CD4-positive, alpha-beta T cell treated with Interleukin-12 subunit alpha and Interleukin-12 subunit beta, for 1 hour (primary cell): ENCODE measurements at regions not wholly inside any gene's neighbourhood (a gene's known extent, or its start where the extent isn't known, plus 50 kb on each side); places are given as distances from the start of the nearest gene placed in this dataset.

Experiments used
- DNase-seq: peaks from one replicate; pipeline ENCODE4 v3.0.0-alpha.2; 2020

- DNase-seq, result no peak
Measured at GRCh38 chr11:15779518-15779917, 576.8 kb downstream of the SOX6 start.

- DNase-seq, result no peak
Measured at GRCh38 chr11:15780382-15780781, 576.0 kb downstream of the SOX6 start.

GRCh38 chr11:15780837-15781236, 575.5 kb downstream of the SOX6 start:
- no peak for DNase-seq

GRCh38 chr11:15783619-15784018, 572.7 kb downstream of the SOX6 start:
- DNase-seq, result no peak

DNA sequence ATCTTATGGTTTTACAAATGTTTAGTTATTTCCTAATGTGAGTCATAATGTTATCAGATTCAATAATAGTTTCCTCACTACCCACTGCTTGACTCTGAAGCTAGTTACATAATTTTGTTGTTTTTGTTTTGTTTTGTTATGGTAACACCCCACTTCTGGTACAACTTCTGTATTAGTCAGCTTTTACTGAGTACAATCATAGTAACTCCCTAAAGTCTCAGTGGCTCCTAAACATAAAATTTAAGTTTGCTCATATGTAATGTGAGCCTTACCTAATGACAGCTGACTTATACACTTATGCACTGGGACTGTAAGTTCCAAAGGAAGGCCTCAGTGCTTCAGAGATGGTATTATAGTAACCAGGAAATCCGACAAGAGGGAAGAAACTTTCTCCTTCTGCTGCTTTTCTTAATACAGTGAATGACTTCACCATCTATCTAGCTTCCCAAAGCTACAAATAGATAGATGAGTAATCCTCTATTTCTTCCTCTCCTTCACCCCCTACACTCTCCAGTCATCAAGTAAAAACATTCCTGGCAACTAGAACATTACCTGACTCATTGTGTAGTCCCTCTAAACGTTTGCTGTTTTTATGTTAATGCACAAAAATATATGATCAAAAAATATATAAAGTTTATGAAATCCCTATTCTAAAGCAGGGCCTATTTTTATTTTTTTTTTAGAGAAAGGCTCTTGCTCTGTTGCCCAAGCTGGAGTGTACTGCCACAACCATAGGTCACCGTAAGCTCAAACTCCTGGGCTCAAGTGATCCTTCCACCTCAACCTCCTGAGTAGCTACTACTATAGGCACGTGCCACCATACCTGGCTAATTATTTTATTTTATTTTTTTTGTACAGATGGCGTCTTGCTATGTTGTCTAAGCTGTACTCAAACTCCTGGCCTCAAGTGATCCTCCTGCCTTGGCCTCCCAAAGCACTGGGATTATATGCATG, 563.0 kb downstream of the SOX6 start:
- DNase-seq, result no peak

GRCh38 chr11:15794361-15795150, 561.8 kb downstream of the SOX6 start:
- DNase-seq, result no peak

- no peak for DNase-seq
Measured at GRCh38 chr11:15795378-15795777, 561.0 kb downstream of the SOX6 start.

DNA sequence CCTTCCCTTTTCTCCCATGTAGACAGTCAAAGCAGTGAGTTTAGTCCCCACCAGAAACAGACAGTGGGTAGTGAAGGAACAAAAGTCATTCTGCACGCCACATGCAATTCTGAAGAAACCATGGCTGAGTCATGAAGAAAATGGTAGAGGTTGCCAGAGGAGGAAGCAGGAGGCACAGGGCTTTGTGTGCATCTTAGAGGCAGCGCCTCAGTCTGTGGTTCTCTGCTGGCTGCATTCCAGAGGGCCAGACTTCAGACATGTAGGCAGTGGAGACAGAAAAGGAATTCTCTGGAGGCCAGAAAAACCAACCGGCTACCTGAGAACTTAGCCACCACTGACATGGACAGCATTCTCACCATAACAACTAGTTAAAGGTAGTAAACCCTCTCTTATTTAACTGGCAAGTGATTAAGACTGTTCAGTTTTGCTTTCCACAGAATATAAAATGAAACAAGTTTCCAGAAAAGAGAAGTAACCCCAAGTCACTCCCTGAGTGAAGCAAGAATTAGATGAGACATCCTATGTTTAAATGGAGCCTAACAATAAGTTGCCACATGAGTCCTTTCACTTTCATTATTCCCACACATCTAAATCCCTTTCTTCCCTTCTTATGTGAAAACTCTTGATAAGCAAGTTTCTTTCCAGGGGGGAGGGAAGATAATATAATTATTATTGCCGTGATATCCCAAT, 556.1 kb downstream of the SOX6 start:
- no peak for DNase-seq

GRCh38 chr11:15801126-15801525, 555.2 kb downstream of the SOX6 start:
- DNase-seq, result no peak

GRCh38 chr11:15801616-15802015, 554.7 kb downstream of the SOX6 start:
- no peak for DNase-seq

GRCh38 chr11:15805726-15806125, 550.6 kb downstream of the SOX6 start:
- DNase-seq, result no peak

GRCh38 chr11:15806217-15806616, 550.1 kb downstream of the SOX6 start:
- no peak for DNase-seq

GRCh38 chr11:15807827-15808226, 548.5 kb downstream of the SOX6 start:
- no peak for DNase-seq

DNA sequence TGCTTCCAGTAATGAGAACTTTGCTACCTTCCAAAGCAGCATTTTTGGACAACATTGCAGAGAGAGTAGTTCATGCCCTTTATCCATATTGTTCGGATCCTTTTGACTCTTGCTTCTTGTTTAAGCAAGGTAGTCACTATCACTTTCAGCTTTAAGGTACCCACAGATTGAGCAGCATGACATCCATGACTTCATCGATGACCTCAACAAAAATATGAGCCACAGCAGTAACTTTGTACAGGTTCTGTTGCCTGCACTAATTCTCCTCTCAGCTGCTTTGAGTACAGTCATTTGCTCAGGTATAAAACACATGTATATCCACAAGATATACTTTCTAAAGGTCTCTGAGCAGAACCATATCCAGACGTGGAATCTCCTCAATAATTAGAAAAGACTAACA, 546.3 kb downstream of the SOX6 start:
- DNase-seq, result no peak

GRCh38 chr11:15810525-15810924, 545.8 kb downstream of the SOX6 start:
- no peak for DNase-seq

DNA sequence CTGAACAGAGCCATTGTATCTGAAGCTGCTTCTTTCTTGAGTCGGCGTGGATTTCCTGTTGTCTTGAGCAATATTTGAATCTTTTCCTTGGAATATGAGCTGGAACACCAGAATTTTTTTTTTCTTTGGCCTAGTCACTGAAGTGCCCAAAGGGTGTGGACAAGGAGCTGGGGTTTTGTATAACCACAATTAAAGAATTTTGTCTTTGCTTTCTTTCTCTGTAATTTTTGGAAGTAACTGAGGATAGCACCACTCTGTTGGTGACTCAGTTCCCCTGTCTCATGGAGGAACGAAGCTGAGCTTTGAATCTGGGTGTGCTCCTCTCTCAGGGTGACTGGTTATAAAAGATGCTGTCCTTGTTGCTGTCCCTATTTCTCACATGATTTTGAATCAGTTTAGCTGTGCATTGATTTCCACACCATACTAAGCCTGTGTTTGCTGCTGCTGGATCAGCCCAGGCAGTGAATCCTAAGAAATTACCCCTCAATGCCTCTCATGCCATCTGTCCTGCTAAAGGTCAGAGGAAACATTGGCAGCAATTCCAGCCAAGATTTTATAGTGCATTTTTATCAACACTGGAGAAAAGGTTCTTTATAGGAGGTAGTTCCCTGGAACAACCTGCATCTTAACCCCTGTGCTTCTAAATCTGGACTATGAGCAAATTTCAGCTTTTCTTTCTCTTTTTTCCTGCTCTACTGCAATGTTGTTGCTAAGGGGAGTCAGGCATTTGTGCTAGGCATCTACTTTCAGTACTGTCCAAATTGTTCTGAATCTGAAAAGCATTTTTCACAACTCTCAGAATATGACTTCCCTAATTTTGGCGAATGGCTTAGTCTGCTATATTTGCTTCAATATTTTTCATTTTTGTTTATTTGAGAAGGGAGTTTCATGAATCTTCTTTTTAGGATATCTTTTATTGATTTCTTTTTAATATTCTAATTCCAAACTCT, 540.8 kb downstream of the SOX6 start:
- no peak for DNase-seq

- no peak for DNase-seq
Measured at GRCh38 chr11:15816260-15816871, 540.0 kb downstream of the SOX6 start.

DNA sequence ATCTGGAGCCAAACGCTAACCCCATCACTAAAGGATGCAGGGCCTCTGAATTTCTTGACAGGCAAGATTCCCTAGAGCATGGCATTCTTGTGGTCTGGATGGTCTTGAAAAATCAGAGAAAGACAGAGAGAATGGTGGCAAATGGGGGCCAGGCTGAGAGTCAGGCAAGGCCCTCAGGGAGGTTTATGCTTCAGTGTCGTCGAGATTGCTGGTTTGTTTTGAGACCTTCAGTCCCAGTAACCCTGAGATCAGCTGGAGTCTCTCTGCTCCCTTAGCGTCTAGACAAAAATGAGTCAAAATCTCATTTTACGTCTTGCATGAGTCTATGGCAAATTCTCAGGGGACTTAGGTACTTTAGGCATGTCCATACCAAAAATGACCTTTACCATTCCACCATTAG, 539.3 kb downstream of the SOX6 start:
- DNase-seq, result no peak

DNA sequence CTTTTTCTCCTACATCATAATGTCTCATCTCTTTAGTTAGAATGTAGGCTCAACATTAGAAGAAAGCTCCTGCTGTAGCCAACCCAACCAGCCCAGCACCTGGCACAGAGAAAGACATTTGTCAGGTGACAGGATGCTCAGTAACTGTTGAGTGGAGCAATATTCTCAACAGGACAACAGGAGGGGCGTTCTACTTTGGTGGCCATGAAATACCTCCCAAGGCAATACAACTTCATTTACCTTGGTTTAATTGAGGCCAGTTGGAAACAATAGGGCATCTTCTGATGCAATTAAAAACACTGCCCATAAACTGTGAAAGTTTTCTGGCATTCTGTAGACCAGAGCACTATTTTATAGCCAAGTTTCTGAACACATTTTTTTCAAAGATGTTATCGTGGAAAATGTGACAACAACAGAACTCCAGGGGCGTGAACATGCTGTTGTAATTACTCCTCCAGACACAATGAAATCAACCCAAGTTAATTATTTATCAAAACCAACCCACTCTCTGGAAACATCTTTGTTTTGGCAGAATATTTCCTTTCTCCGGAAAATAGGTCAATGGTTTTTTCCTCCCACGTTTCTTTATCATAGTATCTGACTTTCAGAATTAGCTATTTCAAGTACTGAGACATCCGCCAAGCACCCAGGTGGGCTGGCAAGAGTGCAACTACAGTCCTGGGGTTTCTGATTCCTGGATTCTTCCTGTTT, 538.1 kb downstream of the SOX6 start:
- DNase-seq, result no peak

GRCh38 chr11:15819679-15820286, 536.6 kb downstream of the SOX6 start:
- DNase-seq, result no peak

- DNase-seq, result no peak
Measured at GRCh38 chr11:15821451-15821850, 534.9 kb downstream of the SOX6 start.
